IPS-18a (cell line): ENCODE measurements at regions not wholly inside any gene's neighbourhood (a gene's known extent, or its start where the extent isn't known, plus 50 kb on each side); places are given as distances from the start of the nearest gene placed in this dataset.
"Not testable (repeated sequence)": the region's sequence is repeated elsewhere in the genome, so short reads cannot be mapped to it uniquely, and the experiment has no call there.

Source experiments
- H3K27ac ChIP-seq: one replicate; pipeline ENCODE4 v1.5.1; 2013; ENCODE audit warnings: low read length
- H3K27me3 ChIP-seq: one replicate; pipeline ENCODE4 v1.6.1; 2013; ENCODE audit warnings: mild to moderate bottlenecking, low read length; ENCODE audit not compliant: control insufficient read depth, insufficient read depth
- H3K36me3 ChIP-seq: one replicate; pipeline ENCODE4 v1.6.1; 2013; ENCODE audit warnings: low read depth, low read length; ENCODE audit not compliant: control insufficient read depth
- H3K4me1 ChIP-seq: one replicate; pipeline ENCODE4 v1.6.1; 2013; ENCODE audit warnings: low read depth, low read length; ENCODE audit not compliant: control insufficient read depth
- H3K4me3 ChIP-seq: one replicate; pipeline ENCODE4 v1.5.1; 2013; ENCODE audit warnings: low read length
- H3K9ac ChIP-seq: one replicate; pipeline ENCODE4 v1.6.1; 2013; ENCODE audit warnings: mild to moderate bottlenecking, low read length, moderate library complexity
- H3K9me3 ChIP-seq: one replicate; pipeline ENCODE4 v1.6.1; 2013; ENCODE audit warnings: low read depth, low read length; ENCODE audit not compliant: control insufficient read depth

- Histone ChIP-seq H3K9me3 (no peaks in the 10 kb centered on the region), H3K4me1 (no peaks in the 10 kb centered on the region), H3K9ac (no peak overlapping the region), H3K27me3 (no peaks in the 10 kb centered on the region), H3K36me3 (no peaks in the 10 kb centered on the region), H3K4me3 (no peak overlapping the region), H3K27ac (no peak overlapping the region)
Measured at GRCh38 chr3:4077950-4078349, 225.2 kb upstream of the SETMAR start.

- H3K4me1 ChIP-seq = no peaks in the 10 kb centered on the region
- no peak overlapping the region for H3K9ac ChIP-seq
- no peak overlapping the region for H3K27ac ChIP-seq
- H3K4me3 ChIP-seq = no peak overlapping the region
- no peaks in the 10 kb centered on the region for H3K36me3 ChIP-seq
- H3K9me3 ChIP-seq = no peaks in the 10 kb centered on the region
- H3K27me3 ChIP-seq = no peaks in the 10 kb centered on the region
Measured at GRCh38 chr3:4078903-4079302, 224.3 kb upstream of the SETMAR start.

GRCh38 chr3:4079339-4080195 is 223.6 kb upstream of the SETMAR start:
- no peak overlapping the region for H3K4me3 ChIP-seq
- no peaks in the 10 kb centered on the region for H3K4me1 ChIP-seq
- no peak overlapping the region for H3K27ac ChIP-seq
- H3K36me3 ChIP-seq = no peaks in the 10 kb centered on the region
- H3K9me3 ChIP-seq = no peaks in the 10 kb centered on the region
- H3K9ac ChIP-seq = no peak overlapping the region
- no peaks in the 10 kb centered on the region for H3K27me3 ChIP-seq

DNA sequence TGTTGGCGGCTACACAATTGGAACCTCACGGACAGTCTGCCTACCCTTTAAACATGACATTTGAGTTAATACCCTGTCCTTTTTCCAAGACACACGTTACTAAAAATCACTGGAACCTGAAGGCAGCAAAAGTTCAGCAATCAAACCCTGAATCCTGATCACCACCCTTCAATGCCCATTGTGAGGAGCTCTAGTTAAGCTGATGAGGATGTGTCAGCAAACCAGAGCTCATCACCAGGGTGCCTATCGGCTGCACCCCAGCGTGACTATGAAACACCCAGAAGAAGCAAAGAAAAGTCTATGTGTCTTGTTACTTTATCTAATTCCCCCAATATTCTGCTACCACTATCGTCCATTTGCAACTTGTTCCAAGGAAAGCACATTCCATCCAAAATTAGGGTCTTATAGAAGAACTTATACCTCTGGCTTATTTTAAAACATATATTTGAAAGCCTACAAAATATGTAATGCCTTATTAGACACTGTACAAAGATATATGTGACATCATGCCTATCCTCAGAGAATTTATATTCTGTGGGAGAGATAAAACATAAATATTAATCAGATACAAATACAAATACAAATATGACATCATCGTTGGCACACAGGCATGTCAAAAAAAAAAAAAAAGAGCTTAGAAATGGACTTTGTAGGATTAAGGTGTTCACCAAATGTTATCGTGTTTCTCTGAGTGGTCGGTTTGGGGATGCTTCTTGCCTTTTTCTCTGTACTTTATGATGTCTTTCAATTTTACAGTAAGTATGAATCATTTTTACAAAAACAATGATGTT is 219.7 kb upstream of the SETMAR start:
- Histone ChIP-seq H3K27me3 (no peaks in the 10 kb centered on the region), H3K9ac (no peak overlapping the region), H3K36me3 (no peaks in the 10 kb centered on the region), H3K4me3 (no peak overlapping the region), H3K27ac (no peak overlapping the region), H3K9me3 (no peaks in the 10 kb centered on the region), H3K4me1 (no peaks in the 10 kb centered on the region)

DNA sequence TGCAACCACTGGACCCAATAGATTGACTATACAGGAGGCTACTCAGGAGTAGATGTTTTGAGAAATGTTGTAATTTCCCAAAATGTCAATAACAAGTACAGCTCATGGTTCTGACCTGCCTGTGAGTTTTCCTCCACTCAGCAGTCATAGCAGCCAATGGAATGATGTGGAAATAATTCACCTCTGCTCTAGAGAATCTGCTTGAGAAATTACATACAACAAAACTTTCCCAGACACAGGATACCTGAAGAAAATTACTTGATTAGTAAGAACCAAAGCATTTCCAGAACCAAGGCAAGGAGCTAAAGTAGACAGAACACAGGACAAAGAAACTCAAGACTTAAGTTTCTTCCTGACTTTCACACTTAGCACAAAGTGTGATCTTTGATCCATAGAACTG is 218.9 kb upstream of the SETMAR start:
- H3K9me3 ChIP-seq = no peaks in the 10 kb centered on the region
- no peak overlapping the region for H3K4me3 ChIP-seq
- H3K36me3 ChIP-seq = no peaks in the 10 kb centered on the region

GRCh38 chr3:4086662-4087061 is 216.5 kb upstream of the SETMAR start:
- not testable (repeated sequence) for H3K27me3 ChIP-seq, H3K9ac ChIP-seq, H3K36me3 ChIP-seq, H3K4me3 ChIP-seq, H3K9me3 ChIP-seq, H3K4me1 ChIP-seq, H3K27ac ChIP-seq

More for the DNA sequence above, 218.9 kb upstream of the SETMAR start:
- Histone ChIP-seq H3K9ac (no peak overlapping the region), H3K4me1 (no peaks in the 10 kb centered on the region), H3K27ac (no peak overlapping the region), H3K27me3 (no peaks in the 10 kb centered on the region)

- no peaks in the 10 kb centered on the region for H3K36me3 ChIP-seq
- no peaks in the 10 kb centered on the region for H3K27me3 ChIP-seq
- no peak overlapping the region for H3K9ac ChIP-seq
- no peaks in the 10 kb centered on the region for H3K4me1 ChIP-seq
- no peak overlapping the region for H3K4me3 ChIP-seq
- H3K27ac ChIP-seq = no peak overlapping the region
- H3K9me3 ChIP-seq = no peaks in the 10 kb centered on the region
Measured at GRCh38 chr3:4091786-4092185, 211.4 kb upstream of the SETMAR start.

DNA sequence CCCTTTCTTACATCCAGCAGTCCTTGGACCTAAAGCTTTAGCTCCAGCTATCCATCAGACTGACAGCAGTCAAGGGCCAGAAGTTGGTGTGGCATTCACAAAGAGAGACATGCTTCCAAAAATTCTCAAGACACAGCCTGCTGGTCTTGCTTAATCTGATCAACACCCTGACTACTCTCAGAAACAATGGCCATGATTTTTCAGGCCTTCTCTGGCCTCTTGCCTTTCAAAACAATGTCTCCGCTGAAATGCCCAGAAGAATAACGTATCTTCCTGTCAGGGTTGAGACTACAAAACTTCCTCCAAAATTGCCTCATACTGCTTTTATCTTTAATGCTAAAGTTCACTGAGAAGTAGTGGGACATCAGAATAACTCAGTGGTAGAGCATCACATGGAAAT is 205.4 kb upstream of the SETMAR start:
- Histone ChIP-seq H3K27me3 (no peaks in the 10 kb centered on the region), H3K27ac (no peak overlapping the region), H3K9me3 (no peaks in the 10 kb centered on the region), H3K36me3 (no peaks in the 10 kb centered on the region), H3K4me3 (no peak overlapping the region), H3K9ac (no peak overlapping the region), H3K4me1 (no peaks in the 10 kb centered on the region)

DNA sequence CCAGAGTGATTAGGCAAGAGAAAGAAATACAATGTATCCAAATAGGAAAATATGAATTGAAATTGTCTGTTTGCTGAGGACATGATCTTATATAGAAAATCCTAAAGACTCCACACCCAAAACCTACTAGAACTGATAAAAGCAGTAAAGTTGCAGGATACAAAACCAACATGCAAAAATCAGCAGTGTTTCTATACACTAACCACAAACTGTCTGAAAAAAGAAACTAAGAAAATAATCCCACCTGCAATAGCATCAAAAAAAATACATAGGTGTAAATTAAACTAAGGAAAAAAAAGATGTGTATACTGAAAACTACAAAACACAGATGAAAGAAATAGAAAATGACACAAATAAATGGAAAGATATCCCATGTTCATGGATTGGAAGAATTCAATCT is 203.6 kb upstream of the SETMAR start:
- Histone ChIP-seq H3K4me1 (no peaks in the 10 kb centered on the region), H3K27ac (no peak overlapping the region), H3K4me3 (no peak overlapping the region), H3K9ac (no peak overlapping the region), H3K36me3 (no peaks in the 10 kb centered on the region), H3K27me3 (no peaks in the 10 kb centered on the region), H3K9me3 (no peaks in the 10 kb centered on the region)

DNA sequence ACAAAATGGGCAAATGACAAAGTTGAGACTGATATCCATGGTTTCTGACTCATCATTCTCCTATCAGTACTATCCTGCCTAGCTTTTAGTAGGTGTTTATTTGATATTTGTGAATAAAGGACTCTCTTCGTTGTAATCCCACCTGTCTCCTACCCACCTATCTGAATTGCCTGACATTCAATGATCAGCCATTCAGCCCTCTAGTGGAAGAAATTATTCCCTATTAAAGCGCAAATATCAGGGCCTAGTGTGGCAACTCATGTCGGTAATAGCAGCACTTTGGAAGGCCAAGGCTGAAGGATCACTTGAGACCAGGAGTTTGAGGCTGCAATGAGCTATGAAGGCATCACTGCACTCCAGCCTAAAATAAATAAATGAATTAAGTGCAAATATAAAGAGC is 195.7 kb upstream of the SETMAR start:
- no peaks in the 10 kb centered on the region for H3K4me1 ChIP-seq

GRCh38 chr3:4113811-4114522 is 189.2 kb upstream of the SETMAR start:
- H3K36me3 ChIP-seq = no peaks in the 10 kb centered on the region
- H3K27ac ChIP-seq = no peak overlapping the region
- no peaks in the 10 kb centered on the region for H3K9me3 ChIP-seq
- no peak overlapping the region for H3K9ac ChIP-seq
- no peaks in the 10 kb centered on the region for H3K27me3 ChIP-seq
- no peak overlapping the region for H3K4me3 ChIP-seq
- H3K4me1 ChIP-seq = peaks cover 6% of the 10 kb centered on the region

More for the DNA sequence above, 195.7 kb upstream of the SETMAR start:
- H3K9ac ChIP-seq = no peak overlapping the region
- no peaks in the 10 kb centered on the region for H3K36me3 ChIP-seq
- no peak overlapping the region for H3K4me3 ChIP-seq
- no peak overlapping the region for H3K27ac ChIP-seq
- H3K27me3 ChIP-seq = no peaks in the 10 kb centered on the region
- no peaks in the 10 kb centered on the region for H3K9me3 ChIP-seq
